ENCODE measurements at regions not wholly inside any gene's neighbourhood (a gene's known extent, or its start where the extent isn't known, plus 50 kb on each side); places are given as distances from the start of the nearest gene placed in this dataset.

- no peaks in the 10 kb centered on the region for H3K27me3 ChIP-seq (ENCODE audit: control insufficient read depth, insufficient read depth)
- no peak for DNase-seq
- H3K4me1 ChIP-seq (ENCODE audit: control insufficient read depth, insufficient read depth, low read length): no peaks in the 10 kb centered on the region
- 70% methylated on average over 9 of the region's 9 CpGs for WGBS
- ATAC-seq: no peak
- H3K4me3 ChIP-seq (ENCODE audit: low read length): no peak overlapping the region
- no peaks in the 10 kb centered on the region for H3K9me3 ChIP-seq (ENCODE audit: control insufficient read depth, low read length)
- intact Hi-C loops (cut with DNase I): no loop called here
- H3K27ac ChIP-seq (ENCODE audit: low read length): no peak overlapping the region
Measured at GRCh38 chr15:61798631-61799030, 261.6 kb downstream of the VPS13C start.

DNA sequence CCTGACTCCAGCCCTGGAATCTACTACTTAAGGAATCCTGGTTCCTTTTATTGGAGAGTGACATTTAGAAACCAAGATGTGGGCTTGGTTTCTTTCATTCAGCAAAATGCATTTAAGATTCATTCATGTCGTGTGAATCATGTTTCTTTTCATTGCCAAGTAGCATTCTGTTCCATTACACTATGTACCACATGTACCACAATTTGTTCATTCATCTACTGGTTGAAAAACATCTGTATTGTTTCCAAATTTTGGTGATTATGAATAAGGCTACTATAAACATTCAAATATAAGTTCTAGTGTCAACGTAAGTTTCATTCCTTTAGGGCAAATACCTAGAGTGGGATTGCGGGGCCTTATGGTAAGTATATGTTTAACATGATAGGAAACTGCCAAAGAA, 264.2 kb downstream of the VPS13C start:
- H3K4me3 ChIP-seq (ENCODE audit: low read length): no peak overlapping the region
- WGBS: 54% methylated on average over 3 of the region's 3 CpGs
- no peaks in the 10 kb centered on the region for H3K9me3 ChIP-seq (ENCODE audit: control insufficient read depth, low read length)
- no peak overlapping the region for H3K27ac ChIP-seq (ENCODE audit: low read length)
- H3K4me1 ChIP-seq (ENCODE audit: control insufficient read depth, insufficient read depth, low read length): no peaks in the 10 kb centered on the region
- no peaks in the 10 kb centered on the region for H3K27me3 ChIP-seq (ENCODE audit: control insufficient read depth, insufficient read depth)
- DNase-seq (no peak), ATAC-seq (no peak)
- intact Hi-C loops (cut with DNase I): no loop called here

DNA sequence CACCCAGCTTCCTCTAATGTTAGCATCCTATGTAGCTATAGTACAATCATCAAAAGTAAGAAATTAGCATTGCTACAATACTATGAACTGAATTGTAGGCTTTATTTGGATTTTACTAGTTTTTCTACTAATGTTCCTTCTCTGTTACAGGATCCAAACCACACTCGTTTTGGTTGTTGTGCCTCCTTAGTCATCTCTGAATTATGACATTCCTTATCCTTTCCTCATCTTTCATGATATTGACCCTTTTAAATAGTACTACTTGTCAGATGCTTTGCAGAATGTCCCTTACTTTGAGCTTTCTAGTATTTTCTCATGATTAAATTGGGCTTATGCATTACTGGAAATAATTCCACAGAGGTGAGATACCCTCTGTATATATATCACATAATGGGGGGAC, 265.4 kb downstream of the VPS13C start:
- WGBS: 42% methylated on average over 1 of the region's 1 CpG
- no peak overlapping the region for H3K27ac ChIP-seq (ENCODE audit: low read length)
- ATAC-seq (no peak), DNase-seq (no peak)
- intact Hi-C loops (cut with DNase I): no loop called here
- H3K9me3 ChIP-seq (ENCODE audit: control insufficient read depth, low read length): no peaks in the 10 kb centered on the region
- H3K27me3 ChIP-seq (ENCODE audit: control insufficient read depth, insufficient read depth): no peaks in the 10 kb centered on the region
- H3K4me3 ChIP-seq (ENCODE audit: low read length): no peak overlapping the region
- H3K4me1 ChIP-seq (ENCODE audit: control insufficient read depth, insufficient read depth, low read length): no peaks in the 10 kb centered on the region

- no peak overlapping the region for H3K4me3 ChIP-seq (ENCODE audit: low read length)
- no peak for ATAC-seq
- no peaks in the 10 kb centered on the region for H3K27me3 ChIP-seq (ENCODE audit: control insufficient read depth, insufficient read depth)
- WGBS: 78% methylated on average over 1 of the region's 1 CpG
- no peak for DNase-seq
- H3K4me1 ChIP-seq (ENCODE audit: control insufficient read depth, insufficient read depth, low read length): no peaks in the 10 kb centered on the region
- H3K9me3 ChIP-seq (ENCODE audit: control insufficient read depth, low read length): peaks cover 2% of the 10 kb centered on the region
- intact Hi-C loops (cut with DNase I): no loop called here
- H3K27ac ChIP-seq (ENCODE audit: low read length): no peak overlapping the region
Measured at GRCh38 chr15:61794276-61794675, 266.0 kb downstream of the VPS13C start.

- WGBS: 88% methylated on average over 4 of the region's 4 CpGs
- intact Hi-C loops (cut with DNase I): loop anchor here in 1 of 4 donors (5.0 kb wide), 1 partner anchor 327 kb away; no protein-coding TSS in a partner anchor
- H3K4me1 ChIP-seq (ENCODE audit: control insufficient read depth, insufficient read depth, low read length): no peaks in the 10 kb centered on the region
- DNase-seq (no peak), ATAC-seq (no peak)
- peaks cover 4% of the 10 kb centered on the region for H3K27me3 ChIP-seq (ENCODE audit: control insufficient read depth, insufficient read depth)
- no peak overlapping the region for H3K4me3 ChIP-seq (ENCODE audit: low read length)
- no peak overlapping the region for H3K27ac ChIP-seq (ENCODE audit: low read length)
- H3K9me3 ChIP-seq (ENCODE audit: control insufficient read depth, low read length): peaks cover 2% of the 10 kb centered on the region
Measured at GRCh38 chr15:61784734-61785133, 275.5 kb downstream of the VPS13C start.

DNA sequence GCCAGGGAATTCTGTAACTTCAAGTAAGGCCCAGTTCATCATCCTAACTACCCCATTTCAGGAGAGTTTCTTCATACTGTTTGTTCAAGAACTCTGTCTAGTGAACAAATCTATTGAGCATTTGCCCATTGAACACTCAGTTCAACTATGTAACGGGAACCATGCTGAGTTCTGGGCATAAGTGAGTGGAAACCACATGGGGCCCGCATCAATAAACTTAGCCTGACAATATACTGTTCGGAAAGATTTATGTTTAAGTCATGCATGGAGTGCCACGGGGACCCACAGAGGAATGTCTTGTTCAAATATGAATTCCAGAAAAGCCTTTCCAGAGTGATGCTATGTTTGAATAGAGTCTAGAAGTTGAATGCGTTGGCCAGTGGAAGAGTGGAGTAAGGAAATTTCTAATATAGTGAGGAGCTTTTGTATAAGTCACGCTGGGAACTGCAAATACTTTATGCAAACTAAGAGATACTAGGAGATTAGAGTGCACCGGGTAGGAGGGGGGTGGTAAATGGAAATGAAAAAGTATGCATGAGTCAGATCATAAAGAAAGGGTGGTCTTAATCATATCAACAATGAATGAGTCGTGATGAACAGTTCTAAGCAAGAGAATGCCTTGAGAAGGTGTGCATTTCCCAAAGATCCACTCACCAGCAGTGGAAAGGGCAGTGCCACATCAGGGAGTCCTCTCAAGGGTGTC, 279.8 kb downstream of the VPS13C start:
- 83% methylated on average over 8 of the region's 8 CpGs for WGBS
- H3K9me3 ChIP-seq (ENCODE audit: control insufficient read depth, low read length): no peaks in the 10 kb centered on the region
- no peak for DNase-seq
- no peak overlapping the region for H3K27ac ChIP-seq (ENCODE audit: low read length)
- H3K4me3 ChIP-seq (ENCODE audit: low read length): no peak overlapping the region
- no peaks in the 10 kb centered on the region for H3K4me1 ChIP-seq (ENCODE audit: control insufficient read depth, insufficient read depth, low read length)
- intact Hi-C loops (cut with DNase I): loop anchor here in 1 of 4 donors (5.0 kb wide), 1 partner anchor 323 kb away; no protein-coding TSS in a partner anchor
- ATAC-seq: no peak
- peaks cover 6% of the 10 kb centered on the region for H3K27me3 ChIP-seq (ENCODE audit: control insufficient read depth, insufficient read depth)

DNA sequence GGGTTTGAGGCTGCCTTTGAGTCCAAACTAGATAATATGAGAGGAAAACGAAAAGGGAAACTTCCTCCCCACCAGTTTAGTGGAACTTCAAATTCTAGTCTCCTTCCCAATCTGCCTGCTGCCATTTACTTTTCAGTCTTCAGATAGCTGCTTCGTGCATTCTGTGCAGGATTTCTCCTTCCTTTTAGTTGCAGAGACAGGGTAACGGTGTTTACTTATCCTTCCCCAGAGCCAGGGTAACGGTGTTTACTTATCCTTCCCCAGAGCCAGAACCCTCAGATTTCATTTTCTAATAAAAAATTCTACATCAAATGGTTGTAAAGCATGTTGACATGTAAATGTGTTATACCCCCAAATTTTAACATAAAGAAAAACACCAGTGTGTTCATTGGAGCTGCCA, 282.6 kb downstream of the VPS13C start:
- peaks cover 6% of the 10 kb centered on the region for H3K27me3 ChIP-seq (ENCODE audit: control insufficient read depth, insufficient read depth)
- H3K9me3 ChIP-seq (ENCODE audit: control insufficient read depth, low read length): no peaks in the 10 kb centered on the region
- no peaks in the 10 kb centered on the region for H3K4me1 ChIP-seq (ENCODE audit: control insufficient read depth, insufficient read depth, low read length)
- no peak overlapping the region for H3K4me3 ChIP-seq (ENCODE audit: low read length)
- DNase-seq (no peak), ATAC-seq (no peak)
- no peak overlapping the region for H3K27ac ChIP-seq (ENCODE audit: low read length)
- WGBS: 56% methylated on average over 4 of the region's 4 CpGs
- intact Hi-C loops (cut with DNase I): no loop called here

- ATAC-seq (no peak), DNase-seq (no peak)
- WGBS: 88% methylated on average over 2 of the region's 2 CpGs
- Histone ChIP-seq H3K27me3 (ENCODE audit: control insufficient read depth, insufficient read depth) (no peaks in the 10 kb centered on the region), H3K27ac (ENCODE audit: low read length) (no peak overlapping the region), H3K4me3 (ENCODE audit: low read length) (no peak overlapping the region), H3K4me1 (ENCODE audit: control insufficient read depth, insufficient read depth, low read length) (no peaks in the 10 kb centered on the region), H3K9me3 (ENCODE audit: control insufficient read depth, low read length) (no peaks in the 10 kb centered on the region)
- intact Hi-C loops (cut with DNase I): no loop called here
Measured at GRCh38 chr15:61769557-61769956, 290.7 kb downstream of the VPS13C start.

DNA sequence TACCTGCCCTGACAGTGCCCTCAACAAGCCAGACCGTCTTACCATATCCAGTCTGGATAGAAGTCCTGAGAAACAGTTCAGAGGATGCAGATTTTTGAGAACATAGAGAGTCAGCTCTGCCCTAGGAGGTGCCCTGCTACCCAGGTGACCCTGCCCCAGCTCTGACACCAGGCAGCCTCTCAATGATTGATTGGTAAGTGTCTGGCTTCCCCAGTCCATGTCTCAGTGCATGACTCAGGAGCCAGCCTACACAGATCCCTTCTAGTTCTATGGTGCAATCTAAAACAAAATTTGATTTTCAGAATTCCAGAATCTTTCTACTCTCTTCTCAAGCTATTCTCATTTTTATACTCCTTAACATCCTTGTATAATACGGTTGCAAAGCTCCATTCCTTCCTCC, 292.1 kb downstream of the VPS13C start:
- no peak for ATAC-seq
- WGBS: 81% methylated on average over 2 of the region's 2 CpGs
- Histone ChIP-seq H3K27ac (ENCODE audit: low read length) (no peak overlapping the region), H3K9me3 (ENCODE audit: control insufficient read depth, low read length) (no peaks in the 10 kb centered on the region), H3K4me3 (ENCODE audit: low read length) (no peak overlapping the region), H3K27me3 (ENCODE audit: control insufficient read depth, insufficient read depth) (no peaks in the 10 kb centered on the region), H3K4me1 (ENCODE audit: control insufficient read depth, insufficient read depth, low read length) (no peaks in the 10 kb centered on the region)
- intact Hi-C loops (cut with DNase I): no loop called here
- DNase-seq: no peak

DNA sequence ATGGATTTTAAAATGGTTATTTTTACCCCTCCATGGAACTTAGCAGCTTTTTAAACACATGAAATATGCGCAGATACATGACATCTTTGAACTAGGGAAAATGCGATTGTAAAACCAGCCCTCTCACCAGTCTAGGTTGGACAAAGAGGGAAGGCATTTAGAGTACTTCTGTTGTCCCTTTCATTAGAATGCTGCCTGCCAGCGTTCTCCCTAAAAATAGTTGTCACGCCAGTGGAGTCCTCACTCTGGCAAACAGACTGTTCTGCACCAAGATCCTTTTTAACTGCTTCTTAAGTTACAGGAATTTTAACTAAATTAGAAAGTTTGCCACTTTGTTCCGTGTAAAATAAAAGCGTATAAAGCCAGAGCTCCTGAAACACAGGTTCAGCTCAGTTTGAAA, 295.3 kb downstream of the VPS13C start:
- H3K4me3 ChIP-seq (ENCODE audit: low read length): no peak overlapping the region
- intact Hi-C loops (cut with DNase I): no loop called here
- DNase-seq (no peak), ATAC-seq (peak in 1 of 2 donors; percentile 64)
- no peaks in the 10 kb centered on the region for H3K4me1 ChIP-seq (ENCODE audit: control insufficient read depth, insufficient read depth, low read length)
- no peak overlapping the region for H3K27ac ChIP-seq (ENCODE audit: low read length)
- H3K9me3 ChIP-seq (ENCODE audit: control insufficient read depth, low read length): no peaks in the 10 kb centered on the region
- 61% methylated on average over 6 of the region's 6 CpGs for WGBS
- no peaks in the 10 kb centered on the region for H3K27me3 ChIP-seq (ENCODE audit: control insufficient read depth, insufficient read depth)

GRCh38 chr15:61764141-61764540, 296.1 kb downstream of the VPS13C start:
- ATAC-seq (no peak), DNase-seq (no peak)
- H3K27me3 ChIP-seq (ENCODE audit: control insufficient read depth, insufficient read depth): no peaks in the 10 kb centered on the region
- H3K4me3 ChIP-seq (ENCODE audit: low read length): no peak overlapping the region
- no peak overlapping the region for H3K27ac ChIP-seq (ENCODE audit: low read length)
- WGBS: 60% methylated on average over 3 of the region's 3 CpGs
- no peaks in the 10 kb centered on the region for H3K9me3 ChIP-seq (ENCODE audit: control insufficient read depth, low read length)
- intact Hi-C loops (cut with DNase I): no loop called here
- H3K4me1 ChIP-seq (ENCODE audit: control insufficient read depth, insufficient read depth, low read length): no peaks in the 10 kb centered on the region

- Histone ChIP-seq H3K27ac (ENCODE audit: low read length) (no peak overlapping the region), H3K9me3 (ENCODE audit: control insufficient read depth, low read length) (no peaks in the 10 kb centered on the region), H3K27me3 (ENCODE audit: control insufficient read depth, insufficient read depth) (no peaks in the 10 kb centered on the region), H3K4me1 (ENCODE audit: control insufficient read depth, insufficient read depth, low read length) (no peaks in the 10 kb centered on the region), H3K4me3 (ENCODE audit: low read length) (no peak overlapping the region)
- no peak for DNase-seq
- intact Hi-C loops (cut with DNase I): no loop called here
- 74% methylated on average over 3 of the region's 3 CpGs for WGBS
- ATAC-seq: no peak
Measured at GRCh38 chr15:61762676-61763075, 297.6 kb downstream of the VPS13C start.

All from right cardiac atrium (tissue), 5 donors.